GM21390 (cell line): ENCODE measurements at regions not wholly inside any gene's neighbourhood (a gene's known extent, or its start where the extent isn't known, plus 50 kb on each side); places are given as distances from the start of the nearest gene placed in this dataset.
"Not testable (repeated sequence)": the region's sequence is repeated elsewhere in the genome, so short reads cannot be mapped to it uniquely, and the experiment has no call there.

ENCODE experiments used
- ATAC-seq: cut with Tn5 transposase; IDR thresholded peaks from one replicate; pipeline ENCODE4 v1.9.1; 2021; ENCODE audit not compliant: unreplicated experiment

DNA sequence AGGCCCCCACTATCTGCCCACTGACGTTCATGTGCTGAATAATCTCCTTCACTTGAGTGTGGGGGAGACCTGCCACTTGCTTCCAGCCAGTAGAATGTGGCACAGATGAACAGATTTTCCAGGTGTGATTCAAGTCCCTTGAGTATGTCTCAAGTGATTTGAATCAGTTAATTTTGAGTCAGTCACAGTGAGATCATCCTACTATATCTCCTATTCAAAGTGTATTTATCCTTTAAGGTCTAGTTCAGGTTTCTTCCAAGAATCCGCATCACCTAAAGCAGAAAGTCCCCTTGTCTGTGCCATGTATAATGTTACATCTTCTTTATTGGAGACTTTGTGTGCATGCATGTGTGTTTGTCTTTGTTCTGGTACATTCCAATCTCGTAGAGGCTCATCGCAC, 208.3 kb upstream of the DAB2 start:
- ATAC-seq: no peak

DNA sequence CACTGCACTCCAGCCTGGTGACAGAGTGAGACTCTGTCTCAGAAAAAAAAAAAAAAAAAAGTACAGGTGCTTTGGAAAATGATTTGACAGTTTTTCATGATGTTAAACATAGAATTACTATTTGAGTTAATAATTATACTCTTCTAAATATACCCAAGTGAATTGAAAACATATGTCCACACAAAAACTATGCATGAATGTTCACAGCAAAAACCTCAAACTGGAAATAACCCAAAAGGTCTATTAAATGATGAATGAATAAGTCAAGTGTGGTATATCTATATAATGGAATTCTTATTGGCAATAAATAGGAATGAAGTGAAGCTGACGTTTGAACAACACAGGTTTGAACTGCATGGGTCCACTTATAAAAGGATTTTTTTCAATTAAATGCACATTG, 207.2 kb upstream of the DAB2 start:
- ATAC-seq: no peak

DNA sequence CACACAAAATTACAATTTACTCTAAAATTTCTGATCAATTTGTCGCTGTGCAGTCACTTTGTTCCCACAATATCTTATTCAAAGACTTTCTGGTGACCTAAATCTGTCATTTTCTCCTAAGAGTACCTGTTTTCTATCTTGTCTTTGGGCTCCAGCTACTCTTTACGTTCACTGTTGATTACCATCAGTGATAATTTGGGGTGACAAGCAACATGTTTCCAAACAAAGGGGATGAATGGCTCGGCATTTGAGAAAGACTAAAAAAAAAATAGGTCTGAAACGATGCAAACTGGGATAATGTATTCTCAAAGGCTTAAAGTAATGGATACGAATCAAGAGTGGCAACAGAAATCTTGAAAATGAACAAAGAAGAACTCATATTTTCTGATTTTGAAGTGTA, 205.2 kb upstream of the DAB2 start:
- no peak for ATAC-seq

DNA sequence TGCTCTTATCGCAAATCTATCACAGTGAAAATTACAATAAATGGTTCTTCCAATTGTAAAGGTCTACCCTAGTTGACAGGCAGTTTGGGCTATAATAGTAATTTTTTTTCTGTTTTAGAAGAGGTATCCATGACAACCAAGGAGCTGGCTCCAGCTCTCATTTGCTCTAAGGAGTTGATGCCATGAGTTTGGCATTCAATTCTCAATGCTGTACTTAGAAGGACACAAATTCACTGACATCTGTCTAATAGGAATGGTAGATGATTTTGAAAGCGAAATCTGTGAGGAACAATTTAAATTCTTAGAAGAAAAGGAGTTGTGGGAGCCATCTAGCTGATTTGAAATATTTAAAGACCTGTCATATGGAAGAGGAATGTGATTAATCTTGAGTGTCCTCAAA, 203.6 kb upstream of the DAB2 start:
- no peak for ATAC-seq

DNA sequence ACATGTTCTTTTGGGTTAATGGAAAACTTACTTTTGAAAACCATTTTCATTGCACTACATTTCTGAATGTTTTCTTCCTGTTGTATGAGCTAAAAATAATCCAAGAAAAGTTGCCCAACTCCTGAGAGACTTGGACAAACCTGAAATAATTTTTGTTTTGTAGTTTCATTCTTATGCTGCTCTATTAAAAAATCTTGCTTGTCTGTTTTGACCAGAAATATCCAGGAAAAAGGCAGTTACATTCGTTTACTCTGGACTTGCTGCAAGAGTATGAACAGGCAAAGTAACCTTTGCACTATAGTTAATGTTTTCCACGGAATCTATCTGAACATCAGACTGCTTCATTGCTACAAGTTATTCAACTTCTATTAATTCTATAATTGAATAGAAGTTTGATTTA, 200.1 kb upstream of the DAB2 start:
- no peak for ATAC-seq

DNA sequence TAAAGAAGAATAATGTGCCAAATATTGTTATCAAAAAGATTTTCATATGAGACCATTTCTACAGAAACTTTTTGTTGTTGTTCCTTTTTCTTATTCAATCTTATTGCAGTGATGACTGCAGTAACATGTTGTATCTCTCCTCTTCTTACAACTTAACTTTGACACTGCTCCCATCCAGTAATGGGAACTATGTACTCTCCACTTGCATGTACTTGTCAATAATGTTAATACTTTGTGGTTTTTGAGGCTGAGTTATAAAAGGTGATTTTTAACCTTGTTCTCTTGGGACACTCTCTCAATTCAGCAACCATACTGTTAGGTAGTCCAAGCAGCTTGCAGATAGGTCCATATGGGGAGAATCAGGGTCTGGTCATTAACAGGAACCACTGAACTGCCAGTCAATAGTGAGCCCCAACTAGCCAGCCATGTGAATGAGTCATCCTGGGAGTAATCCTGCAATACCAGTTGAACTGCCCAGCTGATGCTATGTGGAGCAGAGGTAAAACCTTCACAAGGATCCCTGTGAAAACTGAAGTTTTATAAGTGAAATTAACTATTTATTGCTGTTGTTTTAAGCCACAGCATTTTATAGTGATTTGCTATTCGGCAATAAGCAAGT, 199.6 kb upstream of the DAB2 start:
- ATAC-seq: no peak

DNA sequence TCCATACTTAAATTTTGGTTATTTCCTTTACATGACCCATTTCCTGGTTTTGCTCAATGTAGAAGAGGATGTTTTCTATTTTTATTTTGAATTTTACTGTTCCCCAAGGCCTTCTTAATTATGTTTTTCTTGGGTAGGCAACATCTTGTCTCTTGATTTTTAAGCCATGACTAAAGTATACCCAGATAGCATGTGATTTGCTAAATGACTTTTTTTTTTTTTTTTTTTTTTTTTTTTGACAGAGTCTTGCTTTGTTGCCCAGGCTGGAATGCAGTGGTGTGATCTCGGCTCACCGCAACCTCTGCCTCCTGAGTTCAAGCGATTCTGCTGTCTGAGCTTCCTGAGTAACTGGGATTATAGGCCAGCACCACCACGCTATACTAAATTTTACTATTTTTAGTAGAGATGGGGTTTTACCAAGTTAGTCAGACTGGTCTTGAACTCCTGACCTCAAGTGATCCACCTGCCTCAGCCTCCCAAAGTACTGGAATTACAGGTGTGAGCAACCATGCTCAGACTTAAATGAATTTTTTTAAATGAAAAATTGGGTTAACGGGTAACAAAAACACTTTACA, 198.6 kb upstream of the DAB2 start:
- no peak for ATAC-seq

DNA sequence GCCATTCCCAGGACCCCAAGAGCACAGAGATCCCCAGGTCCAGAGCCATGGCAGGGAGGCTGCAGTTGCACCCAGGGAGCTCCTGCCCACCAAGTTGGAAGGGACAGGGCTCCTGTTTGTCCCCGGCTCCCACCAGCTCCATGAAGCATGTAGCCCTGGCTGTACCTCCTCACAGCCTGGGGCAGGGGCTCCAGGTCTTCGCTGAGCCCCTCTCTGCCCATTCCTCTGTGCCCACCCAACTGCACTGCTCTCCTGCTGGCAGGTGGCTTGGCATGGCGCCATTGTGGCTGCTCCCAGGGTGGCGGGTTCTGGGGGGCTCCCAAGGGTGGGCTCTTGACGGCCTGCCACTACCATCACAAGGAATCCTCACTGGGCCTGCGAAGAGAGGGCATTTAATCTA, 197.5 kb upstream of the DAB2 start:
- ATAC-seq: no peak

DNA sequence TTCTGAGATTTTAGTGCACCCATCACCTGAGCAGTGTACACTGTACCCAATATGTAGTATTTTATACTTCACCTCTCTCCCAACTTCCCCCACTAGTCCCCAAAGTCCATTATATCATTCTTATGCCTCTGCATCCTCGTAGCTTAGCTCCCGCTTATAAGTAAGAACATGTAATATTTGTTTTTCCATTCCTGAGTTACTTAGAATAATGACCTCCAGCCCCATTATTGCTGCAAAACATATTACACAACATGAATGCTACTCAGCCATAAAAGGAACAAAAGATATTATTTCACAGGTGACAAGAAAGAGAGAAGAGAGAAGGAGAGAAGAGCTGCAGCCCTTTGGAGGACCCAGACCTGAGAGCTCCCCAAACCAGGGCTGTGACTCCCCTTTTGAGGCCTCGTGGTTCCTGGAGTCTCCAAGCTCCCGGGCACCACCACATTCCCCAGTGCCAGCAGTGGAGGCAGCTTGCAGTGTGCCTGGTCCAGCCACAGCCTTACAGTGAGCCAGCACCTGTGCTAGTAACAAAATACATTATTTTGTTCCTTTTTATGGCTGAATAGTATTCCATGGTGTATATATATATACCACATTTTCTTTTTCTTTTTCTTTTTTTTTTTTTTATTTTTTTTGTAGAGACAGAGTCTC, 194.5 kb upstream of the DAB2 start:
- no peak for ATAC-seq

DNA sequence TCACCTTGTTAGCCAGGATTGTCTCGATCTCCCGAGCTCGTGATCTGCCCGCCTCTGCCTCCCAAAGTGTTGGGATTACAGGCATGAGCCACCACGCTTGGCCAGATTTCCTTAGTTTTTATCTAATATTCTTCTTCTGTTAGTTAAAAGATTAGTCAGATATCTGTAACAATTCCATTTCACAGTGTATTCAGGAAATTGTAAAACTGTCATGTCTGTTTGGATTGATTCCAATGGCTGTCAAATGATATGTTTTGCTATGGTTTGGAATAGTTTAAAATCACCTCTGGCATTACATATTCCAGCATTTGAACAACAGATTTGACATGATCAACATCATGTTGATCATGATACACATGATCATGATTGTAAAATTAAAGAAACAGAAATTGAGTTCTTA, 193.6 kb upstream of the DAB2 start:
- ATAC-seq: no peak

DNA sequence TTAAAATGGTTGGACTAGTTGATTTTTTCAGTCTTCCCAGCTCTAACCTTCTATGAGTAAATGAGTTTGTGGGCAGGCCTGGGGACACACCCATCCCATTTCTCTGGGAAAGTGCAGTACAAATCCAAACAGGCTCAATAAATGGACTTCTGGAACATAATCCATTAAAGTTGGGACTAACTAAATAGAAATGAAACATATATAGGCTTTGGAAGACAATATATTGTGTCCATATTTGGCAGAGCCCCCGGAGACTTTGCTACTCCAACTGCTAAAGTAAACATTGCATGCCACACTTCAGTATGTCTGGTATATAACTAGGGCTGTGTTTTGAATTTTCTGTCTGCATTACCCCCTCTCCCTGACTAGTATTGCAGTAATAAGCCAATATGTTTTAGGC, 191.4 kb upstream of the DAB2 start:
- ATAC-seq: no peak

DNA sequence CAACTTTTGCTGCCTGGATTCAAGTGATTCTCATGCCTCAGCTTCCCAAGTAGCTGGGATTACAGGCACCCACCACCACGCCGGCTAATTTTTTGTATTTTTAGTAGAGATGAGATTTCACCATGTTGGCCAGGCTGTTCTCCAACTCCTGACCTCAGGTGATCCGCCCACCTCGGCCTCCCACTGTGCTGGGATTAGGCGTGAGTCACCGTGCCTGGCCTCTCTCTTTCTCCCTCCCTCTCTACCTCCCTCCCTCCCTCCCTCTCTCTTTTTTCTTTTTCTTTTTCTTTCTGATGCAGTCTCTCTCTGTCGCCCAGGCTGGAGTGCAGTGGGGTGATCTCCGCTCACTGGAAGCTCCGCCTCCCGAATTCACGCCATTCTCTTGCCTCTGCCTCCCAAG, 186.3 kb upstream of the DAB2 start:
- not testable (repeated sequence) for ATAC-seq

DNA sequence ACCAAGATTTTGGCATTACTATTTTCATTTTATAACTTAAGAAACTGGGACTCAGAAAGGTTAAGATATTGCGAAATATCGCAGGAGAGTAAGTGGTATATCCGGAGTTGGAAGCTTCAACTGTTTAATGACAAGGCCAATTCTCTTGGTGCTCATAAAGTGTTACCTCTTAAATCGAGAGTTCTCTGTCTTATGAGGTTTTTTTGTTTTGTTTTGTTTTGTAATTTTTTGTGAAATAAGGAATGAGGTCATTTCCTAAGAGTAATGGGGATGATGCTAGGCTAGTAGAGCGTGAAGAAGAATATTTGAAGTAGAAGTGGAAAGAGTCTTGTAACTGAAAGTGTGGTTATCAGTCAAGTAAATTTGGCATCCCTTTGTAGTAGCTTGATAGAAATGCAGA, 183.2 kb upstream of the DAB2 start:
- no peak for ATAC-seq

DNA sequence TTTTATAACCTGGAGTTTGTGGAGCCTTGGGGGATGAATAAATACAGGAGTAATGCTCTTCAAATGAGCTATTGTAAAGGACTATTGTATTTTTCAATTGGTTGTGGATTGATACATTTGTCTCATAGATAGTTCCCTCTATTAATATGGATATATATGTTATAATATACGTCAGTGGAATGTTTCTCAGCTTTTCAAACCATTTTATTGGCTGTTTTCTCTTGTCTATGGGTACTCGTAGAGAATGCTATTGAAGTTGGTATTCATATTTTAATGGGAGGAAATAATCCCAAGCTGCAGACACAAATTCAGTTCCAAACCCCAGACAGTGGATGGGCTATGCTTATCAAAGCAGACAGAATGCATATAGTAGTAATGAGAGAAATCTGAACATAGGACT, 181.8 kb upstream of the DAB2 start:
- no peak for ATAC-seq

DNA sequence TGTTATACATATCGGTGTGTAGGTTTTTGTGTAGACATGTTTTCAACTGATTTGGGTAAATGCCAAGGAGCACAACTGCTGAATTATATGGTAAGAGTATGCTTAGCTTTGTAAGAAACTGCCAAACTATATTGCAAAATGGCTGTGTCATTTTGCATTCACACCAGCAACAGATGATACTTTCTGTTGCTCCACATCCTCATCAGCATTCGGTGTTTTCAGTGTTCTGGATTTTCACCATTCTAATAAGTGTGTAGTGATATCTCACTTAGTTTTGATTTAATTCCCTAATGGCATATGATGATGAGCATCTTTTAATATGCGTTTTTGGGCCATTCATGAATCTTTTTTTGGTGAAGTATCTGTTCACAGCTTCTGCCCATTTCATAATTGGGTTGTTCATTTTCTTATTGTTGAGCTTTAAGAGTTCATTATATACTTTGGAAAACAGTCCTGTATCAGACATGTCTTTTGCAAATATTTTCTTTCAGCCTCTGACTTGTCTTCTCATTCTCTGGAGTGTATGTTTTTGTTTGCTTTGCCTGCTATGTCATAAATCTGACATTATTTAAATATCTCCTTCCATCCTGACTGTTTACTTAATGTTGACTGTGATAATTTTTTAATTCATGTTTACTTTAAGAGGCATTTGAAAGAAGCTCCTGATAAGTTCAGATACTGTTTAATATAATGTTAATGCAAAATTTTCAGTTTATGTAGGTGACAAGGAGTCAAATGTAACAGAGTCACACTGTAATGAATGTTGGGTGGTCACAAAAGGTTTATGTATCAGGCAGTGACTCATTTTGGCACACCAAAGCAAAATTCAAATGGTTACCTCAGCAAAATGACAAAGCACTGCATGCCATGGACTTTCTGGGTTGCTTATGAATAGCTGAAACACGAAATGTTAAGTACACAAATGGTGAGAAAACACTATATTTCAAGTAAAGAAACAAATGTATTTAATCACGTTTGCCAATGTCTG, 181.1 kb upstream of the DAB2 start:
- ATAC-seq: no peak

DNA sequence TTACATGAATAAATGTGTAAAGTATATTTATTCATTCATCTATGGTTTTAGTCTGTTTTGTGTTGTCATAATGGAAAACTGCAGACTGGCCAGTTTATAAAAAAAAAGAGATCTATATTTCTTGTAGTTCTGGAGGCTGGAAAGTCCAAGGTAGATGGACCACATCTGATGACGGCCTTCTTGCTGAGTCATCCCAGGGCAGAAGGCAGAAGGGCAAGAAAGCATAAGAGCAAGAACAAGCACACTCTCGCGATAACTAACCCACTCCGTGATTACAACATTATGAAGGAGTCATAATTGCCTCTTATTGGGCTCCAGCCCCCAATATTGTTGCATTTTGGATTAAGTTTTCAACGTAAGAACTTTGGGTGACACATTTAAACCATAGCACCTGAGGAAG, 180.4 kb upstream of the DAB2 start:
- no peak for ATAC-seq

DNA sequence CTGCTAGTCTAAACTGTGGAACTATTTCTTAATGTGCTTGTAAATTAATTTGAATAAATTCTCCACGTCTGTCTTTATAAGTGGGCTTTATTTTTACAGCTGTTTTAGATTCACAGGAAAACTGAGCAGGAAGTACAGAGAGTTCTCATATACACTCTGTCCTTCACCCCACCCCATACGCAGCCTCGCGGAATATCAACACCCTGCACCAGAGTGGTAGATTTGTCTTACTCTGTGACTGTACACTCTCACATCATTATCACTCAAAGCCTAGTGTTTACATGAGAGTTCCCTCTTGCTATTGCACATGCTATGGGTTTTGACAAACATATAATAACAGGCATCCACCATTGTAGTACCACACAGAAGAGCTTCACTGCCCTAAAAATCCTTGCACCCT, 179.7 kb upstream of the DAB2 start:
- ATAC-seq: no peak

DNA sequence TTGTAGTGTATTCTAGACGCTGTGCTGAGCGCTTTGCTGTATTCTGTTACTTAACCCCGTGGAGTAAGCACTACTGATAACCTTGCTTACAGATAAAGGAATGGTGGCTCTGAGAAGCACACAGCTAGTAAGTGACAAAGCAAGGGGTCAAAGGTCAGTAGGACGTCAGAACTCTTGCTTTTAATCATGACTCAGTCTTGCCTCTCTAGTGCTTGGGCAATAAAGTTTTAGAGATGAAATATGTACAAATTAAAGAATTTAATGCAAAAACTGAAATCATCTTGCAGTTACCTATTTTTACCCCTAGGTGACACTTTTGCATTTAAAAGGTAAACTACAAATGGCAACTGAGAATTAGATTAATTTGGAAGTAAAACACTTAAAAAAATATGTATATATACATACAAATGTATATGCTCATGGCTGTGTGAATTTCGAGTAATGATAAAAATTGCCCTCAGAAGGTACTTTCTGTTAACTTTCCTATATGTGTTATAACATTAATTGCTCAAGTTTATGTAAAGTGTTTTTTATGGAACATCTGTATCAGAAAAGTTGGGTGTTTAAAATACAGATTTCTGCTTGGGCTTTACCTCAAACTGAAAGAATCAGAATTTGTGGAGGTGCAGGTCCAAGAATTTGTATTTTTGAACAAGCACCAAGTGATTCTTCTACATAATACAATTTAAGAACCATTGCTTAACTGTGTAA, 175.1 kb upstream of the DAB2 start:
- no peak for ATAC-seq

DNA sequence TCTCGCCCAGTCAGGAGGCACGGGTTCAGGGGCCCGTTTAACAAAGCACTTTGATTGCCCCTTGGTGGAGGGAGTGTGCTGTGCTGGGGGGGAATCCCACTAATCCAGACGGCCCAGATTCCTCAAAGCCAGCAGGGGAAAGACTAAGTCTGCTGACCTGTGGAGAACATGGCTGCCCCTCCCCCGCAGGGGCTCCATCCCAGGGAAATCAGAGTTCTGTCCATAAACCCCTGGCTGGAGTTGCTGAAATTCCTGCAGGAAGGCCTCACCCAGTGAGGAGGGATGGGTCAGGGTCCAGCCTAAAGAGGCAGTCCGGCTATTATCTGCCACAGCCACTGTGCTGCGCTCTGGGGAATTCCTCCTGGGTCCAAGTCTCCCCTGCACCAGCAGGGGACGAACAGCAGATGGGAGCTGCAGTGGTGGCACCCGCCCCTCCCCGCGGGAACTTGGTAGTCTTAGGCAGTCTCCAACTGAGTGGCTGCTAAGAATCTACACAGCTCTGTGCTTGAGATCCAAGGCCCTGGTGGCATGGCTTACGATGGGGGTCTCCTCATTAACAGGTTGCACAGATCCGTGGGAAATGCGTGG, 174.0 kb upstream of the DAB2 start:
- no peak for ATAC-seq

DNA sequence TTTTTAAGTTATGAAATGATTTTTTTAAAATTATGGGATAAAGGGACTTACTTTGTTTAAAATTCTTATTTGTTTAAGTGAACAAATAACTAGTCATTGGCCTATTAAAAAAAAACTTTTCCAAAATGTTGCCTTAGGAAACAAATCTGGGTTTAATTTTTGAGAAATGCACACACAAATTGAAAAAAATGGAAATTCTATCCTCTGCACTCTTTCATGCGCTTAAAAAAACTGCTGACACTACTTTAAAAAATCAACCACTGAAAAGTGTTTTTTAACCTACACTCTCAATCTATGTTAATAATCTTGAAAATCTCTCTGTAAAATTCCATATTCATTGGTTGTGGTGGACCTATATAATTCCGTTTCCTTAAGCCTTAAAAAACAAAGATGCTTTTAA, 163.4 kb upstream of the DAB2 start:
- no peak for ATAC-seq

DNA sequence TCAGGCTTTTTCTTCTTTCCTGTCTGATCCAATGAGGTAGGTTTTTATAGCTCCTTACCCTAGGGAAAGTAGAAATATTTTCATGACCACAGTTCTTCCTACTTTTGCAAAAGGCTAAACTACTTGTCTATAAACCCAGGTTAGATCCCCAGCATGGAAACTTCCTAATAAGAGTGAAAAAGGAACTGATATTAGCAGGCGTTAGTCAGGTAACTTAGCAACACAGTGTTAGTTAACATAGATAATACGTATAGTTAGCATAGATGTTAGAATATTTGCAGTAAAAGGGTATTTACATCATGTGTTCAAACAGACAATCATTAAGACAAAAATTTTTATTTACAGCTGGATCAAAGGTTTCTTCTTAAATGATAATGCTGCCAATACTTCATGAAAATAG, 162.9 kb upstream of the DAB2 start:
- no peak for ATAC-seq
